GM23248 (cell line): ENCODE measurements at regions not wholly inside any gene's neighbourhood (a gene's known extent, or its start where the extent isn't known, plus 50 kb on each side); places are given as distances from the start of the nearest gene placed in this dataset.

Source experiments
- EZH2 ChIP-seq: fragments of 200-600 bp; sonication (generic); IDR thresholded peaks from 2 replicates; pipeline ENCODE4 v1.6.1; 2018; ENCODE audit warnings: antibody characterized with exemption, mild to moderate bottlenecking; ENCODE audit not compliant: insufficient read depth, poor library complexity, severe bottlenecking
- EZH2phosphoT487 ChIP-seq: fragments of 200-600 bp; sonication (generic); IDR thresholded peaks from 2 replicates; pipeline ENCODE4 v1.6.1; 2018; ENCODE audit warnings: antibody characterized with exemption, moderate library complexity, mild to moderate bottlenecking, low read depth; ENCODE audit not compliant: insufficient read depth

DNA sequence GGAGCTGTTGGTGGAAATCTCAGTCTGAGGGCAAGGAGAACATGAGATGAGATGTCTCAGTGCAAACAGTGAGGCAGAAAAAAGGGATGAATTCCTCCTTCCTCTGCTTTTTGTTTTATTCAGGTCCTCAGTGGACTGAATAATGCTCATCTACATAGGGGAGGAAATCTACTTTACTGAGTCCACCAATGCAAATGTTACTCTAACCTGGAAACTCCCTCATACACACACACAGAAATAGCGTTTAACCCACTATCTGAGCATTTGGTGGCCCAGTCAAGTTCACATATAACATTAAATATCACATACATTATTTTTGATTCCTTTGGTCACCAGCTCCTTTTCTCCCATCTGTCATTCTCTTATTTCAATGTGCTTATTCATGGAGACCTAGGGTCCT lies 418.8 kb downstream of the TMEM135 start:
- TF ChIP-seq EZH2 (no peak), EZH2phosphoT487 (no peak)
